WTC11 (cell line): ENCODE measurements at regions not wholly inside any gene's neighbourhood (a gene's known extent, or its start where the extent isn't known, plus 50 kb on each side); places are given as distances from the start of the nearest gene placed in this dataset.

Experiments used
- ATAC-seq: fragments of 200-7000 bp; cut with Tn5 transposase; 2 replicates; pipeline ENCODE4 v1.10.0; 2021; ENCODE audit warnings: mild to moderate bottlenecking, moderate library complexity
- CTCF ChIA-PET: fragments of 300-600 bp; sonication (Branson Sonifier 250); formaldehyde crosslinking; loops from one replicate; lab custom pipeline; 2021; ENCODE audit warnings: antibody characterized with exemption; lab: Charles Lee
- POLR2A ChIA-PET: fragments of 350-600 bp; sonication (Branson Sonifier 250); formaldehyde crosslinking; loops from one replicate; lab custom pipeline; 2021; ENCODE audit warnings: antibody characterized with exemption; lab: Charles Lee
- DNase-seq: peaks from one replicate; pipeline ENCODE4 v3.0.0; 2021; ENCODE audit warnings: low spot score
- H3K27ac Mint-ChIP-seq: 2 replicates; pipeline ENCODE4 v1.8.0; 2021; ENCODE audit warnings: mixed read lengths
- H3K27me3 Mint-ChIP-seq: 2 replicates; pipeline ENCODE4 v1.8.0; 2021; ENCODE audit warnings: low read depth, mild to moderate bottlenecking, moderate library complexity, mixed read lengths
- H3K36me3 Mint-ChIP-seq: 2 replicates; pipeline ENCODE4 v1.8.0; 2021; ENCODE audit warnings: mixed read lengths
- H3K4me1 Mint-ChIP-seq: 2 replicates; pipeline ENCODE4 v1.8.0; 2022; ENCODE audit warnings: mixed read lengths
- H3K4me3 Mint-ChIP-seq: 2 replicates; pipeline ENCODE4 v1.8.0; 2021; ENCODE audit warnings: mild to moderate bottlenecking, moderate library complexity, mixed read lengths
- H3K9me3 Mint-ChIP-seq: 2 replicates; pipeline ENCODE4 v1.8.0; 2021; ENCODE audit warnings: mixed read lengths
- CDX4 ChIP-seq: fragments of 250-450 bp; sonication (Bioruptor Pico); IDR thresholded peaks from 2 replicates; pipeline ENCODE4 v1.9.0; 2021; ENCODE audit warnings: moderate library complexity, mild to moderate bottlenecking, inconsistent platforms, borderline replicate concordance
- CREM ChIP-seq: sonication (generic); formaldehyde crosslinking; IDR thresholded peaks from 2 replicates; pipeline ENCODE4 v1.8.1; 2022; ENCODE audit warnings: mild to moderate bottlenecking, missing genetic modification reagents, moderate library complexity
- E2F1 ChIP-seq: sonication (generic); formaldehyde crosslinking; IDR thresholded peaks from 2 replicates; pipeline ENCODE4 v1.8.0; 2022; ENCODE audit warnings: mild to moderate bottlenecking, missing genetic modification reagents
- ETV6 ChIP-seq: sonication (generic); formaldehyde crosslinking; IDR thresholded peaks from 2 replicates; pipeline ENCODE4 v1.8.1; 2022; ENCODE audit warnings: mild to moderate bottlenecking, missing genetic modification reagents
- FOXK1 ChIP-seq: sonication (generic); formaldehyde crosslinking; IDR thresholded peaks from 2 replicates; pipeline ENCODE4 v1.8.0; 2022; ENCODE audit warnings: mild to moderate bottlenecking, moderate library complexity, missing genetic modification reagents
- FOXP4 ChIP-seq: sonication (generic); formaldehyde crosslinking; IDR thresholded peaks from 2 replicates; pipeline ENCODE4 v1.8.0; 2022; ENCODE audit warnings: mild to moderate bottlenecking, missing genetic modification reagents
- GABPB1 ChIP-seq: sonication (generic); formaldehyde crosslinking; IDR thresholded peaks from 2 replicates; pipeline ENCODE4 v1.8.1; 2023; ENCODE audit warnings: mild to moderate bottlenecking, missing genetic modification reagents
- MXD4 ChIP-seq: fragments of 250-450 bp; sonication (Bioruptor Pico); IDR thresholded peaks from 2 replicates; pipeline ENCODE4 v1.8.0; 2021; ENCODE audit warnings: mild to moderate bottlenecking, moderate library complexity, borderline replicate concordance
- NFYB ChIP-seq: sonication (generic); formaldehyde crosslinking; conservative IDR thresholded peaks from 2 replicates; pipeline ENCODE4 v1.8.0; 2022; ENCODE audit warnings: low read depth, missing genetic modification reagents
- NR2C2 ChIP-seq: sonication (generic); formaldehyde crosslinking; IDR thresholded peaks from 2 replicates; pipeline ENCODE4 v1.8.0; 2022; ENCODE audit warnings: mild to moderate bottlenecking, missing genetic modification reagents
- NR3C1 ChIP-seq: sonication (generic); formaldehyde crosslinking; conservative IDR thresholded peaks from 2 replicates; pipeline ENCODE4 v1.8.1; 2023; ENCODE audit warnings: low read depth, mild to moderate bottlenecking, missing genetic modification reagents
- PREB ChIP-seq: sonication (generic); formaldehyde crosslinking; IDR thresholded peaks from 2 replicates; pipeline ENCODE4 v1.8.1; 2022; ENCODE audit warnings: mild to moderate bottlenecking, missing genetic modification reagents, moderate library complexity, borderline replicate concordance
- RORB ChIP-seq: fragments of 250-450 bp; sonication (Bioruptor Pico); IDR thresholded peaks from 2 replicates; pipeline ENCODE4 v1.9.0; 2021; ENCODE audit warnings: mild to moderate bottlenecking
- SP1 ChIP-seq: sonication (generic); formaldehyde crosslinking; conservative IDR thresholded peaks from 2 replicates; pipeline ENCODE4 v1.8.1; 2022; ENCODE audit warnings: missing genetic modification reagents
- TEAD4 ChIP-seq: sonication (generic); formaldehyde crosslinking; IDR thresholded peaks from 2 replicates; pipeline ENCODE4 v1.8.0; 2022; ENCODE audit warnings: mild to moderate bottlenecking, missing genetic modification reagents
- USF1 ChIP-seq: sonication (generic); formaldehyde crosslinking; IDR thresholded peaks from 2 replicates; pipeline ENCODE4 v1.8.0; 2022; ENCODE audit warnings: mild to moderate bottlenecking, missing genetic modification reagents
- ZBTB43 ChIP-seq: sonication (generic); formaldehyde crosslinking; IDR thresholded peaks from 2 replicates; pipeline ENCODE4 v1.8.1; 2023; ENCODE audit warnings: mild to moderate bottlenecking, missing genetic modification reagents
- ZMAT4 ChIP-seq: fragments of 250-450 bp; sonication (Bioruptor Pico); IDR thresholded peaks from 2 replicates; pipeline ENCODE4 v1.9.0; 2021; ENCODE audit warnings: mild to moderate bottlenecking
- ZNF138 ChIP-seq: sonication (generic); formaldehyde crosslinking; conservative IDR thresholded peaks from 2 replicates; pipeline ENCODE4 v1.8.1; 2022; ENCODE audit warnings: mild to moderate bottlenecking, moderate library complexity, missing genetic modification reagents
- ZNF232 ChIP-seq: sonication (generic); formaldehyde crosslinking; IDR thresholded peaks from 2 replicates; pipeline ENCODE4 v1.8.0; 2022; ENCODE audit warnings: mild to moderate bottlenecking, missing genetic modification reagents
- ZNF263 ChIP-seq: sonication (generic); formaldehyde crosslinking; IDR thresholded peaks from 2 replicates; pipeline ENCODE4 v1.8.1; 2022; ENCODE audit warnings: low read depth, mild to moderate bottlenecking, moderate library complexity, missing genetic modification reagents
- ZNF425 ChIP-seq: fragments of 250-450 bp; sonication (Bioruptor Pico); conservative IDR thresholded peaks from 2 replicates; pipeline ENCODE4 v1.9.0; 2021; ENCODE audit warnings: mild to moderate bottlenecking
- ZNF512 ChIP-seq: sonication (generic); formaldehyde crosslinking; IDR thresholded peaks from 2 replicates; pipeline ENCODE4 v1.8.1; 2022; ENCODE audit warnings: missing genetic modification reagents, borderline replicate concordance

GRCh38 chr5:9977070-9977469 lies 272.6 kb downstream of the ATPSCKMT start:
- ChIA-PET POLR2A (no interaction called here), CTCF (interaction anchor here (1.1 kb wide), 1 partner anchor 225 kb away, joined by 3 read pairs; no protein-coding TSS in a partner anchor)
- no peak for TF ChIP-seq ZNF138
- TF ChIP-seq ZMAT4 (CRISPR knock-in tag) = no peak
- no peak for TF ChIP-seq FOXK1 (CRISPR knock-in tag)
- TF ChIP-seq USF1 = no peak
- no peak for TF ChIP-seq ZNF425 (CRISPR knock-in tag)
- TF ChIP-seq NFYB (CRISPR knock-in tag) = no peak
- no peak for TF ChIP-seq PREB
- no peak for TF ChIP-seq TEAD4
- no peak for TF ChIP-seq CDX4 (CRISPR knock-in tag)
- no peak for TF ChIP-seq ZNF263 (CRISPR knock-in tag)
- TF ChIP-seq ZNF512 (CRISPR knock-in tag) = no peak
- no peak for TF ChIP-seq GABPB1 (CRISPR knock-in tag)
- no peak for TF ChIP-seq RORB (CRISPR knock-in tag)
- no peak for TF ChIP-seq CREM (CRISPR knock-in tag)
- no peak for TF ChIP-seq ZBTB43 (CRISPR knock-in tag)
- TF ChIP-seq MXD4 (CRISPR knock-in tag) = no peak
- TF ChIP-seq ZNF232 = no peak
- Mint-ChIP-seq H3K4me1 (peaks cover 9% of the 10 kb centered on the region), H3K27ac (no peak overlapping the region), H3K9me3 (peaks cover 7% of the 10 kb centered on the region), H3K27me3 (no peaks in the 10 kb centered on the region), H3K36me3 (no peaks in the 10 kb centered on the region), H3K4me3 (no peak overlapping the region)
- DNase-seq = no peak
- ATAC-seq = no peak

GRCh38 chr5:9976621-9977020 lies 273.1 kb downstream of the ATPSCKMT start:
- DNase-seq = no peak
- POLR2A ChIA-PET = no interaction called here
- Mint-ChIP-seq H3K4me3 (no peak overlapping the region), H3K27ac (no peak overlapping the region), H3K9me3 (peaks cover 7% of the 10 kb centered on the region), H3K36me3 (no peaks in the 10 kb centered on the region), H3K27me3 (no peaks in the 10 kb centered on the region), H3K4me1 (peaks cover 9% of the 10 kb centered on the region)
- no peak for ATAC-seq
- CTCF ChIA-PET = no interaction called here
- no peak for TF ChIP-seq TEAD4
- TF ChIP-seq SP1 (CRISPR knock-in tag) = no peak
- TF ChIP-seq E2F1 (CRISPR knock-in tag) = no peak
- no peak for TF ChIP-seq NR3C1 (CRISPR knock-in tag)
- TF ChIP-seq ETV6 = no peak
- no peak for TF ChIP-seq NR2C2
- TF ChIP-seq FOXP4 = no peak
- TF ChIP-seq ZNF425 (CRISPR knock-in tag) = no peak
